IMR-90 (cell line): ENCODE measurements at regions not wholly inside any gene's neighbourhood (a gene's known extent, or its start where the extent isn't known, plus 50 kb on each side); places are given as distances from the start of the nearest gene placed in this dataset.

Experiments
- ATAC-seq: fragments of 200-7000 bp; cut with Tn5 transposase; 2 replicates; pipeline ENCODE4 v1.9.1; 2020; ENCODE audit warnings: low read depth, mild to moderate bottlenecking, moderate library complexity
- BruUV-seq: library from RNA; stranded (reverse); fragments of 400-500 nt; replicated peaks from 2 replicates; lab custom pipeline; 2021; lab: Mats Ljungman, UMichigan
- CTCF ChIA-PET: fragments of 300-600 bp; formaldehyde crosslinking; extraction: SDS; loops from one replicate; lab custom pipeline; 2021; ENCODE audit warnings: antibody characterized with exemption; lab: Yijun Ruan, JAX
- POLR2A ChIA-PET: fragments of 300-600 bp; sonication (Branson Sonifier 250); formaldehyde crosslinking; loops from one replicate; lab custom pipeline; 2022; ENCODE audit warnings: antibody characterized with exemption; ENCODE audit not compliant: unreplicated experiment; lab: Charles Lee
- DNase-seq: peaks from one replicate; pipeline ENCODE4 v3.0.0; 2013
- H2AFZ ChIP-seq: replicated peaks from 2 replicates; pipeline ENCODE3; 2013; ENCODE audit warnings: low read length, mild to moderate bottlenecking; ENCODE audit not compliant: poor library complexity
- H2AK5ac ChIP-seq: 2 replicates; pipeline ENCODE4 v1.6.1; 2013; ENCODE audit warnings: low read depth, low read length, inconsistent platforms
- H2AK9ac ChIP-seq: replicated peaks from 2 replicates; pipeline ENCODE3; 2013; ENCODE audit warnings: mild to moderate bottlenecking, low read depth, low read length, moderate library complexity; ENCODE audit not compliant: poor library complexity
- H2BK120ac ChIP-seq: 2 replicates; pipeline ENCODE4 v1.6.1; 2013; ENCODE audit warnings: low read depth, low read length, inconsistent platforms
- H2BK15ac ChIP-seq: 3 replicates; pipeline ENCODE4 v1.6.1; 2013; ENCODE audit warnings: low read depth, low read length, inconsistent platforms
- H2BK20ac ChIP-seq: 2 replicates; pipeline ENCODE4 v1.6.1; 2013; ENCODE audit warnings: low read depth, mild to moderate bottlenecking, inconsistent platforms, low read length, moderate library complexity
- H2BK5ac ChIP-seq: 2 replicates; pipeline ENCODE4 v1.6.1; 2013; ENCODE audit warnings: mild to moderate bottlenecking, low read depth, low read length, inconsistent platforms; ENCODE audit not compliant: poor library complexity, severe bottlenecking
- H3K14ac ChIP-seq: replicated peaks from 2 replicates; pipeline ENCODE4 v1.6.1; 2013; ENCODE audit warnings: low read depth, low read length, inconsistent platforms
- H3K18ac ChIP-seq: 2 replicates; pipeline ENCODE4 v1.6.1; 2013; ENCODE audit warnings: low read depth, low read length, control low read depth
- H3K23ac ChIP-seq: 2 replicates; pipeline ENCODE4 v1.6.1; 2013; ENCODE audit warnings: low read depth, low read length, inconsistent platforms
- H3K27ac ChIP-seq: 2 replicates; pipeline ENCODE4 v1.5.1; 2013; ENCODE audit warnings: mild to moderate bottlenecking, control low read depth, low read length; ENCODE audit not compliant: insufficient read depth
- H3K27me3 ChIP-seq: 2 replicates; pipeline ENCODE4 v1.6.1; 2013; ENCODE audit warnings: low read length; ENCODE audit not compliant: control insufficient read depth, insufficient read depth
- H3K36me3 ChIP-seq: 2 replicates; pipeline ENCODE4 v1.6.1; 2013; ENCODE audit warnings: low read length, mixed read lengths; ENCODE audit not compliant: control insufficient read depth, insufficient read depth
- H3K4ac ChIP-seq: 2 replicates; pipeline ENCODE4 v1.6.1; 2013; ENCODE audit warnings: low read depth, low read length, inconsistent platforms
- H3K4me1 ChIP-seq: 2 replicates; pipeline ENCODE4 v1.6.1; 2013; ENCODE audit warnings: low read length, mixed read lengths; ENCODE audit not compliant: control insufficient read depth, insufficient read depth
- H3K4me2 ChIP-seq: 2 replicates; pipeline ENCODE4 v1.6.1; 2013; ENCODE audit warnings: low read depth, mild to moderate bottlenecking, control low read depth, low read length, moderate library complexity
- H3K4me3 ChIP-seq: 2 replicates; pipeline ENCODE4 v1.5.1; 2013; ENCODE audit warnings: low read depth, mild to moderate bottlenecking, control low read depth, low read length, moderate library complexity; ENCODE audit not compliant: insufficient read depth
- H3K56ac ChIP-seq: 2 replicates; pipeline ENCODE4 v1.6.1; 2013; ENCODE audit warnings: low read length, inconsistent platforms; ENCODE audit not compliant: insufficient read depth; ENCODE audit errors: extremely low read depth
- H3K79me1 ChIP-seq, 2 experiments: 2 replicates each; pipeline ENCODE4 v1.6.1; 2013; ENCODE audit warnings: low read length in 2 of 2, inconsistent platforms in 1 of 2, low read depth in 1 of 2
- H3K9ac ChIP-seq: 2 replicates; pipeline ENCODE4 v1.6.1; 2013; ENCODE audit warnings: low read depth, low read length, control low read depth
- H3K9me1 ChIP-seq: 2 replicates; pipeline ENCODE4 v1.6.1; 2013; ENCODE audit warnings: low read length, inconsistent platforms; ENCODE audit not compliant: insufficient read depth
- H3K9me3 ChIP-seq: 2 replicates; pipeline ENCODE4 v1.6.1; 2013; ENCODE audit warnings: low read length; ENCODE audit not compliant: control insufficient read depth, insufficient read depth
- H4K20me1 ChIP-seq: 2 replicates; pipeline ENCODE4 v1.6.1; 2013; ENCODE audit warnings: low read length, inconsistent platforms; ENCODE audit not compliant: insufficient read depth
- H4K5ac ChIP-seq: 2 replicates; pipeline ENCODE4 v1.6.1; 2013; ENCODE audit warnings: mild to moderate bottlenecking, low read depth, low read length, control low read depth
- H4K8ac ChIP-seq, 2 experiments: 2 replicates each; pipeline ENCODE4 v1.6.1; 2013; ENCODE audit warnings: low read depth in 2 of 2, low read length in 2 of 2, control low read depth in 1 of 2, inconsistent platforms in 1 of 2
- H4K91ac ChIP-seq: 2 replicates; pipeline ENCODE4 v1.6.1; 2013; ENCODE audit warnings: low read depth, low read length, inconsistent platforms; ENCODE audit not compliant: insufficient read depth
- BHLHE40 ChIP-seq: fragments of 150-350 bp; IDR thresholded peaks from 2 replicates; pipeline ENCODE4 v1.6.1; 2016; ENCODE audit warnings: mild to moderate bottlenecking, low read depth, low read length
- ELK1 ChIP-seq: fragments of 150-350 bp; IDR thresholded peaks from 2 replicates; pipeline ENCODE4 v1.6.1; 2016; ENCODE audit warnings: low read depth, mild to moderate bottlenecking, low read length, moderate library complexity, borderline replicate concordance
- FOS ChIP-seq: fragments of 150-350 bp; IDR thresholded peaks from 2 replicates; pipeline ENCODE4 v1.6.1; 2016; ENCODE audit warnings: low read depth, low read length
- MAZ ChIP-seq: IDR thresholded peaks from 2 replicates; pipeline ENCODE4 v1.6.1; 2012; ENCODE audit warnings: low read depth, mild to moderate bottlenecking, low read length, improper control_type of control experiment, moderate library complexity, borderline replicate concordance
- POLR2A ChIP-seq: IDR thresholded peaks from 2 replicates; pipeline ENCODE4 v1.6.1; 2012; ENCODE audit warnings: mild to moderate bottlenecking, low read depth, low read length
- RCOR1 ChIP-seq: IDR thresholded peaks from 2 replicates; pipeline ENCODE4 v1.6.1; 2012; ENCODE audit warnings: mild to moderate bottlenecking, low read length, improper control_type of control experiment; ENCODE audit not compliant: insufficient replicate concordance
- WGBS, 2 experiments: methylation state at CpG; one replicate each; pipeline versions ENCODE4 v1.1.5 to v1.1.7; 2013; ENCODE audit warnings: missing lambda C conversion rate in 2 of 2; ENCODE audit not compliant: insufficient read length in 1 of 2; ENCODE audit errors: extremely low coverage in 2 of 2; 5-methylcytosine and 5-hydroxymethylcytosine counted together
- dilution Hi-C: fragments of 300-500 bp; cut with HindIII; formaldehyde crosslinking; loops from one replicate; pipeline ENCODE4 v1.14.3; 2018; ENCODE audit warnings: low sequenced_read_pairs; ENCODE audit not compliant: unreplicated experiment
- in situ Hi-C: fragments of 300-500 bp; cut with MboI; formaldehyde crosslinking; loops from 3 replicates; pipeline ENCODE4 v1.14.3; 2019; ENCODE audit warnings: low sequenced_read_pairs, inconsistent platforms, mixed read lengths
- intact Hi-C: fragments of 100-400 bp; cut with micrococcal nuclease; formaldehyde crosslinking; loops from 2 replicates; pipeline ENCODE4 v1.10.0; 2022
- TF ChIP-seq, protein P1 (sequence below): fragments of 150-350 bp; IDR thresholded peaks from 2 replicates; pipeline ENCODE4 v1.6.1; 2017; ENCODE audit warnings: mild to moderate bottlenecking, antibody characterized with exemption, low read length, low read depth

DNA sequence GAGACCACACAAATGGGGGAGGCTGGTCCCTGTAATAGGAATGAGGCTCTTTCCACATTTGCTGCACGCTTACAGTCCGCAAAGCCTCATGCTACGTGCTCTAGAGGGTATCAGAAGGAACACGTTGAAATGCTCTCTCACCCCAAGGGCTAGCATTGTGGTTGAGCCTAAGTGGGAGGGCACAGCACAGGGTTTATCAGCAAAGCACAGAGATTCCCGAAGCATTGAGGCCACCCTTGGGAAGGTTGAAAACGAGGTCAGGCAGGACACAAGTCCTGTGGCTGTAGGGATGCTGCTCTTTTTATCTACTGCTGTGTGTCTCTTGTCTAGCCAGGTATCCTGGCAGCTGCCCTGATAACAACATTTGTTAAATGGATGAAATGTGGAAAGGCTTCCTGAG, 378.3 kb downstream of the EN1 start:
- Histone ChIP-seq H3K36me3 (no peaks in the 10 kb centered on the region), H4K5ac (no peak overlapping the region), H2BK15ac (no peak overlapping the region), H2BK20ac (no peak overlapping the region), H3K4me2 (no peak overlapping the region), H4K8ac (no peak overlapping the region), H3K14ac (no peak overlapping the region), H3K79me1 (no peaks in the 10 kb centered on the region), H3K9me3 (no peaks in the 10 kb centered on the region), H3K27me3 (no peaks in the 10 kb centered on the region), H2AK5ac (no peak overlapping the region), H3K23ac (no peak overlapping the region), H3K4me1 (no peaks in the 10 kb centered on the region), H2BK5ac (no peak overlapping the region), H4K91ac (no peak overlapping the region), H3K27ac (no peak overlapping the region), H3K18ac (no peak overlapping the region), H2AK9ac (no peak overlapping the region), H3K56ac (no peak overlapping the region), H3K9ac (no peak overlapping the region), H3K4ac (no peak overlapping the region), H3K4me3 (no peak overlapping the region), H4K20me1 (no peaks in the 10 kb centered on the region), H2BK120ac (no peak overlapping the region), H3K9me1 (no peaks in the 10 kb centered on the region), H2AFZ (no peak overlapping the region)
- in situ Hi-C loops (no loop called here), intact Hi-C loops (no loop called here), dilution Hi-C loops (no loop called here)
- ATAC-seq (no peak), DNase-seq (no peak)
- TF ChIP-seq MAZ (no peak), ELK1 (no peak), RCOR1 (no peak), POLR2A (no peak), FOS (no peak), BHLHE40 (no peak)
- TF ChIP-seq, protein P1, sequence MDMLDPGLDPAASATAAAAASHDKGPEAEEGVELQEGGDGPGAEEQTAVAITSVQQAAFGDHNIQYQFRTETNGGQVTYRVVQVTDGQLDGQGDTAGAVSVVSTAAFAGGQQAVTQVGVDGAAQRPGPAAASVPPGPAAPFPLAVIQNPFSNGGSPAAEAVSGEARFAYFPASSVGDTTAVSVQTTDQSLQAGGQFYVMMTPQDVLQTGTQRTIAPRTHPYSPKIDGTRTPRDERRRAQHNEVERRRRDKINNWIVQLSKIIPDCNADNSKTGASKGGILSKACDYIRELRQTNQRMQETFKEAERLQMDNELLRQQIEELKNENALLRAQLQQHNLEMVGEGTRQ = no peak
- BruUV-seq = no TSS peak
- ChIA-PET POLR2A (no interaction called here), CTCF (interaction anchor here (0.7 kb wide), 1 partner anchor 21 kb away, joined by 3 read pairs; no protein-coding TSS in a partner anchor)
- WGBS, 2 experiments = no CpG with 5 or more reads among the region's 6 CpGs
